ENCODE measurements at regions not wholly inside any gene's neighbourhood (a gene's known extent, or its start where the extent isn't known, plus 50 kb on each side); places are given as distances from the start of the nearest gene placed in this dataset.
A peak's percentile ranks its signal among the peaks of the same experiment; 100 is the strongest.

GRCh38 chr17:72004611-72005331 lies 116.0 kb upstream of the SOX9 start:
- Histone ChIP-seq H3K36me3 (ENCODE audit: control insufficient read depth, insufficient read depth, low read length) (no peaks in the 10 kb centered on the region), H3K4me3 (replicated peaks; ENCODE audit: low read depth, low read length) (peak overlapping the region; percentile 29; the same call in 1 of the 2 replicates), H3K27me3 (replicated peaks; ENCODE audit: control insufficient read depth, insufficient read depth, low read length) (no peaks in the 10 kb centered on the region)
- peak; percentile 33 for DNase-seq (ENCODE audit: extremely low read depth, insufficient read length)
- TF ChIP-seq CTCF (IDR thresholded peaks at IDR 0.05; ENCODE audit: insufficient read depth, low read length, poor library complexity, severe bottlenecking) = no peak

- H3K4me3 ChIP-seq (replicated peaks; ENCODE audit: low read depth, low read length) = peak overlapping the region; percentile 29; the same call in 1 of the 2 replicates
- peak; percentile 42 for DNase-seq (ENCODE audit: extremely low read depth, insufficient read length)
- TF ChIP-seq CTCF (IDR thresholded peaks at IDR 0.05; ENCODE audit: insufficient read depth, low read length, poor library complexity, severe bottlenecking) = peak; percentile 18
- H3K27me3 ChIP-seq (replicated peaks; ENCODE audit: control insufficient read depth, insufficient read depth, low read length) = no peaks in the 10 kb centered on the region
- no peaks in the 10 kb centered on the region for H3K36me3 ChIP-seq (ENCODE audit: control insufficient read depth, insufficient read depth, low read length)
Observed at GRCh38 chr17:72005332-72006163, 115.3 kb upstream of the SOX9 start.

GRCh38 chr17:72008236-72008876 lies 112.5 kb upstream of the SOX9 start:
- Histone ChIP-seq H3K4me3 (replicated peaks; ENCODE audit: low read depth, low read length) (no peak overlapping the region), H3K27me3 (replicated peaks; ENCODE audit: control insufficient read depth, insufficient read depth, low read length) (no peaks in the 10 kb centered on the region), H3K36me3 (ENCODE audit: control insufficient read depth, insufficient read depth, low read length) (no peaks in the 10 kb centered on the region)
- DNase-seq (ENCODE audit: extremely low read depth, insufficient read length) = no peak
- no peak for TF ChIP-seq CTCF (IDR thresholded peaks at IDR 0.05; ENCODE audit: insufficient read depth, low read length, poor library complexity, severe bottlenecking)

- no peak for TF ChIP-seq CTCF (IDR thresholded peaks at IDR 0.05; ENCODE audit: insufficient read depth, low read length, poor library complexity, severe bottlenecking)
- H3K4me3 ChIP-seq (replicated peaks; ENCODE audit: low read depth, low read length) = no peak overlapping the region
- no peaks in the 10 kb centered on the region for H3K27me3 ChIP-seq (replicated peaks; ENCODE audit: control insufficient read depth, insufficient read depth, low read length)
- DNase-seq (ENCODE audit: extremely low read depth, insufficient read length) = no peak
- H3K36me3 ChIP-seq (ENCODE audit: control insufficient read depth, insufficient read depth, low read length) = no peaks in the 10 kb centered on the region
Observed at GRCh38 chr17:72011561-72011960, 109.3 kb upstream of the SOX9 start.

GRCh38 chr17:72021417-72022041 lies 99.3 kb upstream of the SOX9 start:
- no peak for TF ChIP-seq CTCF (IDR thresholded peaks at IDR 0.05; ENCODE audit: insufficient read depth, low read length, poor library complexity, severe bottlenecking)
- peak; percentile 43 for DNase-seq (ENCODE audit: extremely low read depth, insufficient read length)
- Histone ChIP-seq H3K36me3 (ENCODE audit: control insufficient read depth, insufficient read depth, low read length) (no peaks in the 10 kb centered on the region), H3K4me3 (replicated peaks; ENCODE audit: low read depth, low read length) (no peak overlapping the region), H3K27me3 (replicated peaks; ENCODE audit: control insufficient read depth, insufficient read depth, low read length) (no peaks in the 10 kb centered on the region)

Data from GM06990 (cell line).